ENCODE measurements at regions not wholly inside any gene's neighbourhood (a gene's known extent, or its start where the extent isn't known, plus 50 kb on each side); places are given as distances from the start of the nearest gene placed in this dataset.

DNA sequence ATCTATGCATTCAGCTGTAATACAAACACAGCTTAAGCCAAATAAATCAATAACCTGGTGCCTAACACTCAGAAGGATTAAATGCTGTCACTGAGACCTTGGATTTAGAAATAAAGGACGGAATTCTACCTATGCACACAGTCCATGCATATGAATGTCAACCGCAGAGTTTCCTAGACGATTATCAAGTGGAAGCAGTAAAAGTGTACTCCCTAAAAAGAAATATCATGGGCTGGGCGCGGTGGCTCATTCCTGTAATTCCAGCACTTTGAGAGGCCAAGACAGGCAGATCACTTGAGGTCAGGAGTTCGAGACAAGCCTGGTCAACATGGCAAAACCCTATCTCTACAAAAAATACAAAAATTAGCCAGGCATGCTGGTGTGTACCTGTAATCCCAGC is 188.2 kb upstream of the DYRK2 start:
- H3K9me2 ChIP-seq (ENCODE audit: insufficient read depth, low read length): no peaks in the 10 kb centered on the region
- no peaks in the 10 kb centered on the region for H3K36me3 ChIP-seq (ENCODE audit: insufficient read depth, low read length)
- no peak overlapping the region for H3K4me2 ChIP-seq (ENCODE audit: low read length)
- H3K27me3 ChIP-seq (ENCODE audit: insufficient read depth, low read depth, low read length): no peaks in the 10 kb centered on the region
- no peak overlapping the region for H3K27ac ChIP-seq (ENCODE audit: low read length)
- no peak for TF ChIP-seq POLR2AphosphoS5 (IDR thresholded peaks at IDR 0.05)
- TF ChIP-seq, protein P1, sequence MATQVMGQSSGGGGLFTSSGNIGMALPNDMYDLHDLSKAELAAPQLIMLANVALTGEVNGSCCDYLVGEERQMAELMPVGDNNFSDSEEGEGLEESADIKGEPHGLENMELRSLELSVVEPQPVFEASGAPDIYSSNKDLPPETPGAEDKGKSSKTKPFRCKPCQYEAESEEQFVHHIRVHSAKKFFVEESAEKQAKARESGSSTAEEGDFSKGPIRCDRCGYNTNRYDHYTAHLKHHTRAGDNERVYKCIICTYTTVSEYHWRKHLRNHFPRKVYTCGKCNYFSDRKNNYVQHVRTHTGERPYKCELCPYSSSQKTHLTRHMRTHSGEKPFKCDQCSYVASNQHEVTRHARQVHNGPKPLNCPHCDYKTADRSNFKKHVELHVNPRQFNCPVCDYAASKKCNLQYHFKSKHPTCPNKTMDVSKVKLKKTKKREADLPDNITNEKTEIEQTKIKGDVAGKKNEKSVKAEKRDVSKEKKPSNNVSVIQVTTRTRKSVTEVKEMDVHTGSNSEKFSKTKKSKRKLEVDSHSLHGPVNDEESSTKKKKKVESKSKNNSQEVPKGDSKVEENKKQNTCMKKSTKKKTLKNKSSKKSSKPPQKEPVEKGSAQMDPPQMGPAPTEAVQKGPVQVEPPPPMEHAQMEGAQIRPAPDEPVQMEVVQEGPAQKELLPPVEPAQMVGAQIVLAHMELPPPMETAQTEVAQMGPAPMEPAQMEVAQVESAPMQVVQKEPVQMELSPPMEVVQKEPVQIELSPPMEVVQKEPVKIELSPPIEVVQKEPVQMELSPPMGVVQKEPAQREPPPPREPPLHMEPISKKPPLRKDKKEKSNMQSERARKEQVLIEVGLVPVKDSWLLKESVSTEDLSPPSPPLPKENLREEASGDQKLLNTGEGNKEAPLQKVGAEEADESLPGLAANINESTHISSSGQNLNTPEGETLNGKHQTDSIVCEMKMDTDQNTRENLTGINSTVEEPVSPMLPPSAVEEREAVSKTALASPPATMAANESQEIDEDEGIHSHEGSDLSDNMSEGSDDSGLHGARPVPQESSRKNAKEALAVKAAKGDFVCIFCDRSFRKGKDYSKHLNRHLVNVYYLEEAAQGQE (IDR thresholded peaks at IDR 0.05; ENCODE audit: borderline replicate concordance): no peak
- no peak for TF ChIP-seq EZH2 (IDR thresholded peaks at IDR 0.05; ENCODE audit: borderline replicate concordance, insufficient read depth, low read length, poor library complexity, severe bottlenecking)
- no peak for TF ChIP-seq MXI1 (conservative IDR thresholded peaks at IDR 0.05; ENCODE audit: poor library complexity, severe bottlenecking)
- no peak for TF ChIP-seq RAD21 (conservative IDR thresholded peaks at IDR 0.05)
- no peak for TF ChIP-seq EP300 (conservative IDR thresholded peaks at IDR 0.05; ENCODE audit: poor library complexity, severe bottlenecking)
- no peak for TF ChIP-seq TAF1 (IDR thresholded peaks at IDR 0.05; ENCODE audit: low read depth)
- TF ChIP-seq, protein P2, sequence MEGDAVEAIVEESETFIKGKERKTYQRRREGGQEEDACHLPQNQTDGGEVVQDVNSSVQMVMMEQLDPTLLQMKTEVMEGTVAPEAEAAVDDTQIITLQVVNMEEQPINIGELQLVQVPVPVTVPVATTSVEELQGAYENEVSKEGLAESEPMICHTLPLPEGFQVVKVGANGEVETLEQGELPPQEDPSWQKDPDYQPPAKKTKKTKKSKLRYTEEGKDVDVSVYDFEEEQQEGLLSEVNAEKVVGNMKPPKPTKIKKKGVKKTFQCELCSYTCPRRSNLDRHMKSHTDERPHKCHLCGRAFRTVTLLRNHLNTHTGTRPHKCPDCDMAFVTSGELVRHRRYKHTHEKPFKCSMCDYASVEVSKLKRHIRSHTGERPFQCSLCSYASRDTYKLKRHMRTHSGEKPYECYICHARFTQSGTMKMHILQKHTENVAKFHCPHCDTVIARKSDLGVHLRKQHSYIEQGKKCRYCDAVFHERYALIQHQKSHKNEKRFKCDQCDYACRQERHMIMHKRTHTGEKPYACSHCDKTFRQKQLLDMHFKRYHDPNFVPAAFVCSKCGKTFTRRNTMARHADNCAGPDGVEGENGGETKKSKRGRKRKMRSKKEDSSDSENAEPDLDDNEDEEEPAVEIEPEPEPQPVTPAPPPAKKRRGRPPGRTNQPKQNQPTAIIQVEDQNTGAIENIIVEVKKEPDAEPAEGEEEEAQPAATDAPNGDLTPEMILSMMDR (IDR thresholded peaks at IDR 0.05; ENCODE audit: poor library complexity, severe bottlenecking): no peak
- TF ChIP-seq SMC3 (conservative IDR thresholded peaks at IDR 0.05; ENCODE audit: poor library complexity): no peak
- H2AFZ ChIP-seq (ENCODE audit: low read depth, low read length): no peak overlapping the region
- no peaks in the 10 kb centered on the region for H4K20me1 ChIP-seq (ENCODE audit: insufficient read depth)
- H3K9ac ChIP-seq (ENCODE audit: low read length): no peak overlapping the region
- no peaks in the 10 kb centered on the region for H3F3A ChIP-seq (ENCODE audit: insufficient read depth, low read length, poor library complexity, severe bottlenecking)
- no peaks in the 10 kb centered on the region for H3K9me3 ChIP-seq (ENCODE audit: low read length)
- H3K4me3 ChIP-seq (ENCODE audit: low read length): no peak overlapping the region
- no peaks in the 10 kb centered on the region for H3K79me2 ChIP-seq (replicated peaks; ENCODE audit: insufficient read depth, low read length)

DNA sequence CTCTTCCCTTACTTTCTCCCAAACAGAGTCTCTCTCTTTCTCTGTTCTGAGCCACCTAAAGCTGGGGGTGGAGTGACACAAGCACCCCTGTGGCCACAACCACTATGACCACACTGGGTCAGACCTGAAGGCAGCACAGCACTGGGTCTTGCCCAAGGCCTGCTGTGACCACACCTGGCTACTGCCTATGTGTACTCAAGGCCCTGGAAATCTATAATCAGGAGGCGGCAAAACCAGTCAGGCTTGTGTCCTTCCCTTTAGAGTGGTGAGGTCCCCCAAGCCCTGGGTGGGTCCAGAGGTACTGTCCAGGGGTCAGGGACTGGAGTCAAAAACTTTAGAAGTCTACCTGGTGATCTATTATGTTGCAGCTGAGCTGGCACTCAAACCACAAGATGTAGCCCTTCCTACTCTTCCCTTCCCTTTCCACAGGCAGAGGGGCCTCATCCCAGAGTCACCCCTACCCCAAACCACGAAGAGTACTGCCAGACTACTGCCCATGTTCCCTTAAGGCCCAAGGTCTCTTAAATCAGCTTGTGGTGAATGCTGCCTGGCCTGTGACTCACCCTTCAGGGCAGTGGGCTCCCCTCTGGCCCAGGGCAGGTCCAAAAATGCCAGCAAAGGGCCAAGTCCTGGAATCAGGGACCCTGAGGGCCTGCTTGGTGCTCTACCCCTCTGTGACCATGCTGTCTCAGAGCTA is 179.8 kb upstream of the DYRK2 start:
- no peak overlapping the region for H3K9ac ChIP-seq (ENCODE audit: low read length)
- no peaks in the 10 kb centered on the region for H3F3A ChIP-seq (ENCODE audit: insufficient read depth, low read length, poor library complexity, severe bottlenecking)
- H3K9me2 ChIP-seq (ENCODE audit: insufficient read depth, low read length): no peaks in the 10 kb centered on the region
- H4K20me1 ChIP-seq (ENCODE audit: insufficient read depth): no peaks in the 10 kb centered on the region
- H3K36me3 ChIP-seq (ENCODE audit: insufficient read depth, low read length): no peaks in the 10 kb centered on the region
- H3K9me3 ChIP-seq (ENCODE audit: low read length): no peaks in the 10 kb centered on the region
- H3K4me3 ChIP-seq (ENCODE audit: low read length): no peak overlapping the region
- H3K27me3 ChIP-seq (ENCODE audit: insufficient read depth, low read depth, low read length): no peaks in the 10 kb centered on the region
- H3K27ac ChIP-seq (ENCODE audit: low read length): no peak overlapping the region
- TF ChIP-seq EZH2 (IDR thresholded peaks at IDR 0.05; ENCODE audit: borderline replicate concordance, insufficient read depth, low read length, poor library complexity, severe bottlenecking): no peak
- TF ChIP-seq, protein P1 (IDR thresholded peaks at IDR 0.05; ENCODE audit: borderline replicate concordance): no peak
- TF ChIP-seq TAF1 (IDR thresholded peaks at IDR 0.05; ENCODE audit: low read depth): no peak
- no peak for TF ChIP-seq POLR2AphosphoS5 (IDR thresholded peaks at IDR 0.05)
- TF ChIP-seq MXI1 (conservative IDR thresholded peaks at IDR 0.05; ENCODE audit: poor library complexity, severe bottlenecking): no peak
- TF ChIP-seq EP300 (conservative IDR thresholded peaks at IDR 0.05; ENCODE audit: poor library complexity, severe bottlenecking): no peak
- no peak for TF ChIP-seq RAD21 (conservative IDR thresholded peaks at IDR 0.05)
- TF ChIP-seq SMC3 (conservative IDR thresholded peaks at IDR 0.05; ENCODE audit: poor library complexity): no peak
- TF ChIP-seq, protein P2 (IDR thresholded peaks at IDR 0.05; ENCODE audit: poor library complexity, severe bottlenecking): no peak
- H3K79me2 ChIP-seq (replicated peaks; ENCODE audit: insufficient read depth, low read length): no peaks in the 10 kb centered on the region
- H3K4me2 ChIP-seq (ENCODE audit: low read length): no peak overlapping the region
- no peak overlapping the region for H2AFZ ChIP-seq (ENCODE audit: low read depth, low read length)

Data from neural cell (in vitro differentiated cells).